Osteoblast (primary cell): ENCODE measurements at regions not wholly inside any gene's neighbourhood (a gene's known extent, or its start where the extent isn't known, plus 50 kb on each side); places are given as distances from the start of the nearest gene placed in this dataset.

Source experiments
- DNase-seq: peaks from one replicate; pipeline ENCODE4 v3.0.0; 2011; ENCODE audit warnings: low spot score, mixed read lengths; ENCODE audit not compliant: insufficient read length; ENCODE audit errors: missing footprints
- H2AFZ ChIP-seq: 2 replicates; pipeline ENCODE4 v1.6.0; 2011; ENCODE audit warnings: mild to moderate bottlenecking, low read length
- H3K27ac ChIP-seq: 2 replicates; pipeline ENCODE4 v1.5.1; 2011; ENCODE audit warnings: mild to moderate bottlenecking, low read depth, low read length, moderate library complexity
- H3K27me3 ChIP-seq: 2 replicates; pipeline ENCODE4 v1.6.0; 2012; ENCODE audit warnings: mild to moderate bottlenecking, control low read depth, inconsistent platforms, low read length, moderate library complexity; ENCODE audit not compliant: insufficient read depth
- H3K36me3 ChIP-seq: 2 replicates; pipeline ENCODE4 v1.5.1; 2011; ENCODE audit warnings: mild to moderate bottlenecking, low read length, control low read depth, moderate library complexity; ENCODE audit not compliant: insufficient read depth
- H3K4me1 ChIP-seq: 2 replicates; pipeline ENCODE4 v1.5.1; 2011; ENCODE audit warnings: mild to moderate bottlenecking, low read length, control low read depth, moderate library complexity; ENCODE audit not compliant: insufficient read depth
- H3K4me2 ChIP-seq: 2 replicates; pipeline ENCODE4 v1.6.0; 2011; ENCODE audit warnings: mild to moderate bottlenecking, low read length; ENCODE audit not compliant: insufficient read depth
- H3K4me3 ChIP-seq: fragments of 200-600 bp; sonication (generic); 3 replicates; pipeline ENCODE4 v1.5.1; 2012; ENCODE audit warnings: mild to moderate bottlenecking, low read length, inconsistent platforms; ENCODE audit not compliant: insufficient read depth
- H3K79me2 ChIP-seq: 2 replicates; pipeline ENCODE4 v1.6.0; 2012; ENCODE audit warnings: mild to moderate bottlenecking, low read length, control low read depth, inconsistent platforms; ENCODE audit not compliant: insufficient read depth
- H3K9me3 ChIP-seq: 2 replicates; pipeline ENCODE4 v1.5.1; 2011; ENCODE audit warnings: low read depth, low read length, control low read depth
- H4K20me1 ChIP-seq: 2 replicates; pipeline ENCODE4 v1.6.0; 2012; ENCODE audit warnings: mild to moderate bottlenecking, low read length, control low read depth; ENCODE audit not compliant: insufficient read depth
- TF ChIP-seq, protein P1 (sequence below): IDR thresholded peaks from 2 replicates; pipeline ENCODE4 v1.5.1; 2011; ENCODE audit warnings: mild to moderate bottlenecking, low read depth, low read length, moderate library complexity; ENCODE audit errors: extremely low read depth

DNA sequence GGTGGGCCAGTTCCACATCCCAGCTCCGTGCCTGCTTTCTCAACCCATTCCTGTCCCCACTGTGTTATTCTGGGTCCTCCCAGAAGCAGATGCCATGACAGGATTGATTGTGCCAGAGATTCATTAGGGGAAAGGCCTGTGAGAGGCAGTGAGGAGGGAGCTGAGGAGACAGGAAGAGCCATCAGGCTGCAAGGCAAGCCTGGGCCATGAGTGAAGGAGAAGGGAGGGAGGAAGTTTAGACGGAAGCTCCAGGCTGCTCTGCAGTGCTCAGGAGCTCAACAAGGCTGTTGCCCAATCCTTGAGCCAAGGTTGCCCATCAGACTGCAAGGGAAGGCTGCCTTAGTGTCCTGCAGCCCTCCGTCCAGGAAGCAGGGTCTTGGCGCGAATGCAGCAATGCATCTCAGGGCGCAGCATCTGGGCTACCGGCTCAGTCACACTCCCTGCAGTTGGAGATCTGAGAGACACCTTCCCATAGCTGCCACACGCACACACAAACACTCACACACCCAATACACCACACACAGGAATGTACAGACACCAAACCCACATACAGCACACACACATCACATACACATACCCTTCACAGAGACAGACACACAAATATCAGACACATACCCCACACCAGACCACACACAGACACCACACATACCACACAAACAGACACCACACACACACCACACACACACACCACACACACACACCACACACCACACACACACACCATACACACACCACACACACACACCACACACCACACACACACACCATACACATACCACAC is 139.5 kb upstream of the NDUFV2 start:
- Histone ChIP-seq H3K4me3 (no peak overlapping the region), H3K27me3 (no peaks in the 10 kb centered on the region), H3K27ac (no peak overlapping the region), H2AFZ (no peak overlapping the region), H3K4me1 (peaks cover 12% of the 10 kb centered on the region), H3K36me3 (no peaks in the 10 kb centered on the region), H3K4me2 (no peak overlapping the region), H3K79me2 (no peaks in the 10 kb centered on the region), H4K20me1 (no peaks in the 10 kb centered on the region), H3K9me3 (no peaks in the 10 kb centered on the region)
- DNase-seq, result peak; percentile 62
- TF ChIP-seq, protein P1, sequence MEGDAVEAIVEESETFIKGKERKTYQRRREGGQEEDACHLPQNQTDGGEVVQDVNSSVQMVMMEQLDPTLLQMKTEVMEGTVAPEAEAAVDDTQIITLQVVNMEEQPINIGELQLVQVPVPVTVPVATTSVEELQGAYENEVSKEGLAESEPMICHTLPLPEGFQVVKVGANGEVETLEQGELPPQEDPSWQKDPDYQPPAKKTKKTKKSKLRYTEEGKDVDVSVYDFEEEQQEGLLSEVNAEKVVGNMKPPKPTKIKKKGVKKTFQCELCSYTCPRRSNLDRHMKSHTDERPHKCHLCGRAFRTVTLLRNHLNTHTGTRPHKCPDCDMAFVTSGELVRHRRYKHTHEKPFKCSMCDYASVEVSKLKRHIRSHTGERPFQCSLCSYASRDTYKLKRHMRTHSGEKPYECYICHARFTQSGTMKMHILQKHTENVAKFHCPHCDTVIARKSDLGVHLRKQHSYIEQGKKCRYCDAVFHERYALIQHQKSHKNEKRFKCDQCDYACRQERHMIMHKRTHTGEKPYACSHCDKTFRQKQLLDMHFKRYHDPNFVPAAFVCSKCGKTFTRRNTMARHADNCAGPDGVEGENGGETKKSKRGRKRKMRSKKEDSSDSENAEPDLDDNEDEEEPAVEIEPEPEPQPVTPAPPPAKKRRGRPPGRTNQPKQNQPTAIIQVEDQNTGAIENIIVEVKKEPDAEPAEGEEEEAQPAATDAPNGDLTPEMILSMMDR, result no peak

DNA sequence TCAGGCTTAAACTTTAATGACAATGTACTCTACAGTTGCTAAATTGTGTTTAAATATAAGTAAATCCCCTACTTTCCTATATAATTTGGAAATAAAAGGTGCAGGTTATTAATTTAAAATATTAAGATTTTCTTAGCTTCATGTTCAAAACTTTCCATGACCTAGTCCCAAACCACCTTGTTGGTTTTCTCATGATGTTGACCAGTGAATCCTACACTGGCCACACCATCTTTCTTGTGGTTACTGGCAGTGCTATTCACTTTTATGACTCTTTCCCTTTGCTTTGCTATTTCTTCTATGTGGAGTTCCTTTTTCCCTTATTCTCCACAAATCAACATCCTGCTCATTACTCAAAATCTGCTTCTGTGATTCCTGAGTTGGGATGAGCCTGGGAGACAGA is 138.6 kb upstream of the NDUFV2 start:
- Histone ChIP-seq H3K4me3 (no peak overlapping the region), H3K36me3 (no peaks in the 10 kb centered on the region), H3K27ac (no peak overlapping the region), H4K20me1 (no peaks in the 10 kb centered on the region), H3K4me1 (peaks cover 12% of the 10 kb centered on the region), H2AFZ (no peak overlapping the region), H3K27me3 (no peaks in the 10 kb centered on the region), H3K9me3 (no peaks in the 10 kb centered on the region), H3K4me2 (no peak overlapping the region), H3K79me2 (no peaks in the 10 kb centered on the region)
- TF ChIP-seq, protein P1, result no peak
- no peak for DNase-seq

DNA sequence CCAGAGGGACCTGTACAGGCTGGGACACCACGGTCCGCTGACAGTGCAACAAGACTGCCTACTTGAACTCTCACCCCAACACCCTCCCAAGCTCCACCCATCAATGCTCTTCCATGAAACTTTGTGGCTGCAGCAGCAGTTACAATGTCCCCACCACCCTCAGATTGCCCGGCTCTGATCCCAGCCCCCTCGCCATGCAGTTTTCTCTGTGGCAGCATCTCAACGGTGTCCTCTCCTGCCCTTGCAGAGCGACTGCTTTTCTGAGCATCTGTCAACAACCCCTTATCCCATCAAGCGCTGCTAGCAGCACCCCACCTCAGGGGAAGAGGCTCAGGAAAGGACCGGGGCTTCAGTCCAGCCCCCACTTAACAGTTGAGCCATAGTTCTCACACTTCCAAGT is 137.1 kb upstream of the NDUFV2 start:
- no peak for DNase-seq
- Histone ChIP-seq H3K4me2 (no peak overlapping the region), H2AFZ (no peak overlapping the region), H3K4me3 (no peak overlapping the region), H3K79me2 (no peaks in the 10 kb centered on the region), H4K20me1 (no peaks in the 10 kb centered on the region), H3K27me3 (no peaks in the 10 kb centered on the region), H3K27ac (no peak overlapping the region), H3K9me3 (no peaks in the 10 kb centered on the region), H3K36me3 (no peaks in the 10 kb centered on the region), H3K4me1 (peaks cover 17% of the 10 kb centered on the region)
- TF ChIP-seq, protein P1, result no peak

DNA sequence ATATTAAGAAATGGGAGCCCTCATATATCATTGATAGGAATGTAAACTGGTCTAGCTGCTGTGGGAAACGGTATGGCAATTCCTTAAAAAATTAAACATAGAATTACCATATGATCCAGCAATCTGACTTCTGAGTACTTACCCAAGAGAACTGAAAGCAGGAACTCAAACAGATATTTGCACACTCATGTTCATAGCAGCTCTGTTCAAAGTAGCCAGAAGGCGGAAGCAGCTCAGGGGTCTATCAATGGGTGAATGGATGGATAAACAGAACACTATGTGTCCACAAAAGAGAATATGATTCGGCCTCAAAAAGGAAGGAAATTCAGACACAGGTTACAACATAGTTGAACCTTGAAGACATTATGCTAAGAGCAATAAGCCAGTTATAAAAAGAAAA is 135.7 kb upstream of the NDUFV2 start:
- H3K4me2 ChIP-seq, result no peak overlapping the region
- H3K4me3 ChIP-seq, result no peak overlapping the region
- no peak overlapping the region for H2AFZ ChIP-seq
- H3K79me2 ChIP-seq, result no peaks in the 10 kb centered on the region
- no peak overlapping the region for H3K27ac ChIP-seq
- TF ChIP-seq, protein P1, result no peak
- DNase-seq, result no peak
- H3K9me3 ChIP-seq, result no peaks in the 10 kb centered on the region
- no peaks in the 10 kb centered on the region for H3K27me3 ChIP-seq
- peaks cover 5% of the 10 kb centered on the region for H3K4me1 ChIP-seq
- H3K36me3 ChIP-seq, result no peaks in the 10 kb centered on the region
- H4K20me1 ChIP-seq, result no peaks in the 10 kb centered on the region
